Stimulated activated CD4-positive, alpha-beta T cell treated with anti-CD3 and anti-CD28 coated beads, TNF-alpha, amount 100 ng/mL, for 1 hour (primary cell): ENCODE measurements at regions not wholly inside any gene's neighbourhood (a gene's known extent, or its start where the extent isn't known, plus 50 kb on each side); places are given as distances from the start of the nearest gene placed in this dataset.
A peak's percentile ranks its signal among the peaks of the same experiment; 100 is the strongest.

Source experiments
- DNase-seq, 3 donors: peaks; one replicate each; pipeline ENCODE4 v3.0.0-alpha.2; 2020; ENCODE audit warnings: low read depth in 3 of 3, low spot score in 1 of 3

GRCh38 chr4:101596781-101597552, 193.6 kb upstream of the BANK1 start:
- no peak for DNase-seq

GRCh38 chr4:101594588-101594987, 195.9 kb upstream of the BANK1 start:
- no peak for DNase-seq

GRCh38 chr4:101593666-101594065, 196.9 kb upstream of the BANK1 start:
- no peak for DNase-seq

- no peak for DNase-seq
Observed at GRCh38 chr4:101584306-101584705, 206.2 kb upstream of the BANK1 start.

- no peak for DNase-seq
Observed at GRCh38 chr4:101563126-101563525, 215.8 kb upstream of the PPP3CA start.

- no peak for DNase-seq
Observed at GRCh38 chr4:101556842-101557241, 209.5 kb upstream of the PPP3CA start.

- DNase-seq: no peak
Observed at GRCh38 chr4:101555341-101555880, 208.1 kb upstream of the PPP3CA start.

GRCh38 chr4:101540336-101540735, 193.0 kb upstream of the PPP3CA start:
- no peak for DNase-seq

- no peak for DNase-seq
Observed at GRCh38 chr4:101528526-101528925, 181.2 kb upstream of the PPP3CA start.

GRCh38 chr4:101527188-101527587, 179.9 kb upstream of the PPP3CA start:
- peak; percentile 4 to 16 (median 8) for DNase-seq

- DNase-seq: no peak
Observed at GRCh38 chr4:101515566-101515965, 168.2 kb upstream of the PPP3CA start.

GRCh38 chr4:101515099-101515498, 167.8 kb upstream of the PPP3CA start:
- DNase-seq: no peak

GRCh38 chr4:101512416-101512815, 165.1 kb upstream of the PPP3CA start:
- no peak for DNase-seq

- no peak for DNase-seq
Observed at GRCh38 chr4:101501421-101501820, 154.1 kb upstream of the PPP3CA start.

- no peak for DNase-seq
Observed at GRCh38 chr4:101500742-101501141, 153.4 kb upstream of the PPP3CA start.

GRCh38 chr4:101475246-101475645, 127.9 kb upstream of the PPP3CA start:
- DNase-seq: no peak

GRCh38 chr4:101471201-101471600, 123.9 kb upstream of the PPP3CA start:
- DNase-seq: no peak

- no peak for DNase-seq
Observed at GRCh38 chr4:101464596-101464995, 117.3 kb upstream of the PPP3CA start.

GRCh38 chr4:101458914-101459313, 111.6 kb upstream of the PPP3CA start:
- DNase-seq: no peak

- DNase-seq: no peak
Observed at GRCh38 chr4:101458473-101458872, 111.1 kb upstream of the PPP3CA start.

GRCh38 chr4:101451086-101451485, 103.8 kb upstream of the PPP3CA start:
- no peak for DNase-seq

- DNase-seq: no peak
Observed at GRCh38 chr4:101441446-101441845, 94.1 kb upstream of the PPP3CA start.

- DNase-seq: no peak
Observed at GRCh38 chr4:101439926-101440325, 92.6 kb upstream of the PPP3CA start.
